HEK293T (cell line): ENCODE measurements at regions not wholly inside any gene's neighbourhood (a gene's known extent, or its start where the extent isn't known, plus 50 kb on each side); places are given as distances from the start of the nearest gene placed in this dataset.

Experiments used
- CTCF ChIA-PET: fragments of 350-600 bp; formaldehyde crosslinking; extraction: SDS; loops from one replicate; lab custom pipeline; 2021; ENCODE audit warnings: antibody characterized with exemption, inconsistent platforms; lab: Yijun Ruan, JAX
- POLR2A ChIA-PET: fragments of 350-600 bp; formaldehyde crosslinking; extraction: SDS; loops from one replicate; lab custom pipeline; 2020; ENCODE audit warnings: antibody characterized with exemption, inconsistent platforms; lab: Yijun Ruan, JAX
- DNase-seq: peaks from one replicate; pipeline ENCODE4 v3.0.0; 2012; ENCODE audit warnings: mixed read lengths; ENCODE audit errors: extremely low spot score
- ARNT ChIP-seq: fragments of 450-650 bp; IDR thresholded peaks from 2 replicates; pipeline ENCODE4 v1.6.1; 2017; ENCODE audit warnings: mild to moderate bottlenecking
- BHLHE40 ChIP-seq: fragments of 450-650 bp; IDR thresholded peaks from 2 replicates; pipeline ENCODE4 v1.6.1; 2016; ENCODE audit warnings: mild to moderate bottlenecking, moderate library complexity, borderline replicate concordance
- CTBP1 ChIP-seq: fragments of 450-650 bp; IDR thresholded peaks from 2 replicates; pipeline ENCODE4 v1.6.1; 2016; ENCODE audit warnings: borderline replicate concordance
- ELF4 ChIP-seq: fragments of 450-650 bp; IDR thresholded peaks from 2 replicates; pipeline ENCODE4 v1.6.1; 2017; ENCODE audit warnings: antibody characterized with exemption
- FOXA1 ChIP-seq: fragments of 450-650 bp; IDR thresholded peaks from 2 replicates; pipeline ENCODE4 v1.6.1; 2016; ENCODE audit warnings: mild to moderate bottlenecking
- FOXK2 ChIP-seq: fragments of 450-650 bp; IDR thresholded peaks from 2 replicates; pipeline ENCODE4 v1.6.1; 2016; ENCODE audit warnings: mild to moderate bottlenecking
- FOXM1 ChIP-seq: fragments of 450-650 bp; IDR thresholded peaks from 2 replicates; pipeline ENCODE4 v1.6.1; 2017; ENCODE audit warnings: mild to moderate bottlenecking, borderline replicate concordance
- HDGF ChIP-seq: fragments of 450-650 bp; IDR thresholded peaks from 2 replicates; pipeline ENCODE4 v1.6.1; 2017; ENCODE audit warnings: antibody characterized with exemption, borderline replicate concordance
- L3MBTL2 ChIP-seq: fragments of 450-650 bp; conservative IDR thresholded peaks from 2 replicates; pipeline ENCODE4 v1.6.1; 2016; ENCODE audit warnings: mild to moderate bottlenecking
- LEF1 ChIP-seq: fragments of 450-650 bp; IDR thresholded peaks from 2 replicates; pipeline ENCODE4 v1.6.1; 2017; ENCODE audit warnings: mild to moderate bottlenecking, borderline replicate concordance
- NFRKB ChIP-seq: fragments of 450-650 bp; IDR thresholded peaks from 2 replicates; pipeline ENCODE4 v1.6.1; 2016; ENCODE audit warnings: mild to moderate bottlenecking, moderate library complexity
- PKNOX1 ChIP-seq: fragments of 450-650 bp; IDR thresholded peaks from 2 replicates; pipeline ENCODE4 v1.6.1; 2016
- SP1 ChIP-seq: fragments of 450-650 bp; IDR thresholded peaks from 2 replicates; pipeline ENCODE4 v1.6.1; 2017
- SUZ12 ChIP-seq: fragments of 450-650 bp; IDR thresholded peaks from 2 replicates; pipeline ENCODE4 v1.6.1; 2016; ENCODE audit warnings: mild to moderate bottlenecking
- TARDBP ChIP-seq: fragments of 450-650 bp; IDR thresholded peaks from 2 replicates; pipeline ENCODE4 v1.6.1; 2016
- ZNF384 ChIP-seq: fragments of 450-650 bp; IDR thresholded peaks from 2 replicates; pipeline ENCODE4 v1.6.1; 2016

- ChIA-PET POLR2A (interaction anchor here (1.1 kb wide), 1 partner anchor 11 kb away, joined by 4 read pairs; no protein-coding TSS in a partner anchor), CTCF (no interaction called here)
- TF ChIP-seq ELF4 = no peak
- TF ChIP-seq ZNF384 = no peak
- TF ChIP-seq FOXM1 = no peak
- TF ChIP-seq SP1 = no peak
- TF ChIP-seq NFRKB = no peak
- no peak for TF ChIP-seq SUZ12
- TF ChIP-seq L3MBTL2 = no peak
- no peak for TF ChIP-seq LEF1
- TF ChIP-seq CTBP1 = no peak
- no peak for TF ChIP-seq HDGF
- no peak for TF ChIP-seq FOXK2
- no peak for DNase-seq
These were observed 141.0 kb upstream of the COL21A1 start for GRCh38 chr6:56388415-56388755.

- ChIA-PET CTCF (no interaction called here), POLR2A (interaction anchor here (1.1 kb wide), 1 partner anchor 12 kb away, joined by 4 read pairs; no protein-coding TSS in a partner anchor)
- TF ChIP-seq FOXA1 = no peak
- TF ChIP-seq ZNF384 = no peak
- no peak for TF ChIP-seq SUZ12
- no peak for TF ChIP-seq NFRKB
- no peak for TF ChIP-seq SP1
- no peak for TF ChIP-seq BHLHE40
- no peak for TF ChIP-seq ARNT
- no peak for TF ChIP-seq PKNOX1
- TF ChIP-seq TARDBP = no peak
- TF ChIP-seq FOXK2 = no peak
- TF ChIP-seq FOXM1 = no peak
- no peak for TF ChIP-seq ELF4
- no peak for TF ChIP-seq HDGF
- TF ChIP-seq LEF1 = no peak
- TF ChIP-seq CTBP1 = no peak
- TF ChIP-seq L3MBTL2 = no peak
- DNase-seq = no peak
These were observed 140.4 kb upstream of the COL21A1 start for GRCh38 chr6:56387621-56388414.

GRCh38 chr6:56386717-56387116 is 139.3 kb upstream of the COL21A1 start:
- TF ChIP-seq BHLHE40 (no peak), ELF4 (no peak), FOXM1 (no peak), FOXK2 (no peak), SP1 (no peak), NFRKB (no peak), TARDBP (no peak), SUZ12 (no peak), ZNF384 (no peak), CTBP1 (no peak), ARNT (no peak)
- DNase-seq = no peak
- CTCF ChIA-PET = no interaction called here
- POLR2A ChIA-PET = no interaction called here

GRCh38 chr6:56385981-56386593 is 138.7 kb upstream of the COL21A1 start:
- DNase-seq = no peak
- ChIA-PET POLR2A (no interaction called here), CTCF (no interaction called here)
- TF ChIP-seq TARDBP = no peak
- no peak for TF ChIP-seq ARNT
- no peak for TF ChIP-seq HDGF
- no peak for TF ChIP-seq BHLHE40
- TF ChIP-seq CTBP1 = no peak
- TF ChIP-seq NFRKB = no peak
- TF ChIP-seq ZNF384 = no peak
- no peak for TF ChIP-seq FOXM1
- TF ChIP-seq LEF1 = no peak
- no peak for TF ChIP-seq ELF4
- no peak for TF ChIP-seq FOXK2
- TF ChIP-seq L3MBTL2 = no peak
- TF ChIP-seq SUZ12 = no peak
- no peak for TF ChIP-seq FOXA1
- no peak for TF ChIP-seq SP1
- TF ChIP-seq PKNOX1 = no peak

- no peak for TF ChIP-seq ZNF384
- TF ChIP-seq ELF4 = no peak
- TF ChIP-seq BHLHE40 = no peak
- TF ChIP-seq ARNT = no peak
- TF ChIP-seq FOXK2 = no peak
- TF ChIP-seq SUZ12 = no peak
- TF ChIP-seq CTBP1 = no peak
- TF ChIP-seq PKNOX1 = no peak
- no peak for TF ChIP-seq LEF1
- no peak for TF ChIP-seq SP1
- no peak for TF ChIP-seq FOXM1
- no peak for TF ChIP-seq HDGF
- TF ChIP-seq TARDBP = no peak
- no peak for TF ChIP-seq NFRKB
- TF ChIP-seq FOXA1 = no peak
- DNase-seq = no peak
- CTCF ChIA-PET = no interaction called here
- POLR2A ChIA-PET = no interaction called here
These were observed 135.8 kb upstream of the COL21A1 start for GRCh38 chr6:56383160-56383559.
